Astrocyte (in vitro differentiated cells and primary cell): ENCODE measurements at regions not wholly inside any gene's neighbourhood (a gene's known extent, or its start where the extent isn't known, plus 50 kb on each side); places are given as distances from the start of the nearest gene placed in this dataset.

Source experiments
- EZH2 ChIP-seq: IDR thresholded peaks from 2 replicates; pipeline ENCODE4 v1.6.1; 2012; ENCODE audit warnings: mild to moderate bottlenecking, low read length, inconsistent platforms; ENCODE audit not compliant: insufficient read depth
- TF ChIP-seq, protein P1 (sequence below): IDR thresholded peaks from 2 replicates; pipeline ENCODE4 v1.5.1; 2011; ENCODE audit warnings: low read depth, mild to moderate bottlenecking, inconsistent platforms, low read length, moderate library complexity; ENCODE audit not compliant: insufficient read depth

DNA sequence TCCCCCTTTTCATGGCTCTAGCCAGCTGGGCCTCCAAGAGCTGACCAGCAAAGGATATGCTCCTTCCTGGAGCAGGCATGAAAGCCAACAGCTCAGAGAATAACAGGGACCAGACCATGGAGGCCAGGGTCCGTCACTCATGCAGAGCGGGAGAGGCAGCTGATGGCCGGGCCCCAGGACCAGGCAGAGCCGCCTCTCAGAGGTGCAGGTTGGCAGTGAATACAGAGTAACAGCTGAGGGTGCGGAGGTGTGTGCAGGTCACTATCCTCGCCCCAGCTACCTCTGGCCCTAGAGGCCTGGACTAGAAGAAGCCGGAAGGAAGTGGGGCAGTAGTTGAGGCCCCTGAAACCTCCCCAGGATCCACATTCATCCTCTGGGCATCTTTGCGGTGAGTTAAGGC, 1377.3 kb downstream of the TBC1D22A start:
- TF ChIP-seq, protein P1, sequence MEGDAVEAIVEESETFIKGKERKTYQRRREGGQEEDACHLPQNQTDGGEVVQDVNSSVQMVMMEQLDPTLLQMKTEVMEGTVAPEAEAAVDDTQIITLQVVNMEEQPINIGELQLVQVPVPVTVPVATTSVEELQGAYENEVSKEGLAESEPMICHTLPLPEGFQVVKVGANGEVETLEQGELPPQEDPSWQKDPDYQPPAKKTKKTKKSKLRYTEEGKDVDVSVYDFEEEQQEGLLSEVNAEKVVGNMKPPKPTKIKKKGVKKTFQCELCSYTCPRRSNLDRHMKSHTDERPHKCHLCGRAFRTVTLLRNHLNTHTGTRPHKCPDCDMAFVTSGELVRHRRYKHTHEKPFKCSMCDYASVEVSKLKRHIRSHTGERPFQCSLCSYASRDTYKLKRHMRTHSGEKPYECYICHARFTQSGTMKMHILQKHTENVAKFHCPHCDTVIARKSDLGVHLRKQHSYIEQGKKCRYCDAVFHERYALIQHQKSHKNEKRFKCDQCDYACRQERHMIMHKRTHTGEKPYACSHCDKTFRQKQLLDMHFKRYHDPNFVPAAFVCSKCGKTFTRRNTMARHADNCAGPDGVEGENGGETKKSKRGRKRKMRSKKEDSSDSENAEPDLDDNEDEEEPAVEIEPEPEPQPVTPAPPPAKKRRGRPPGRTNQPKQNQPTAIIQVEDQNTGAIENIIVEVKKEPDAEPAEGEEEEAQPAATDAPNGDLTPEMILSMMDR, result no peak
- no peak for TF ChIP-seq EZH2
